Small intestine (tissue), 7 donors: ENCODE measurements at regions not wholly inside any gene's neighbourhood (a gene's known extent, or its start where the extent isn't known, plus 50 kb on each side); places are given as distances from the start of the nearest gene placed in this dataset.
"Not testable (repeated sequence)": the region's sequence is repeated elsewhere in the genome, so short reads cannot be mapped to it uniquely, and the experiment has no call there.

ENCODE experiments used
- DNase-seq, 2 donors: peaks; one replicate each; pipeline versions ENCODE4 v3.0.0 to v3.0.0-alpha.2; 2013
- FAIRE-seq: peaks from 2 replicates; lab custom pipeline; 2012; peaks lifted over from hg19 to GRCh38; lab: Jason Lieb, UNC
- H3K27ac ChIP-seq, 3 donors: one replicate each; pipeline ENCODE4 v1.5.1; 2013; ENCODE audit warnings: low read length in 2 of 3, mild to moderate bottlenecking in 2 of 3, control low read depth in 1 of 3, inconsistent platforms in 1 of 3, low read depth in 1 of 3, moderate library complexity in 1 of 3
- H3K27me3 ChIP-seq, 3 donors: one replicate each; pipeline ENCODE4 v1.6.1; 2013; ENCODE audit warnings: low read length in 3 of 3, inconsistent platforms in 1 of 3; ENCODE audit not compliant: control insufficient read depth in 3 of 3, insufficient read depth in 3 of 3
- H3K36me3 ChIP-seq, 3 donors: one replicate each; pipeline ENCODE4 v1.6.1; 2013; ENCODE audit warnings: low read length in 3 of 3, inconsistent platforms in 1 of 3, low read depth in 1 of 3, mild to moderate bottlenecking in 1 of 3, moderate library complexity in 1 of 3; ENCODE audit not compliant: control insufficient read depth in 3 of 3, insufficient read depth in 2 of 3
- H3K4me1 ChIP-seq, 3 donors: one replicate each; pipeline ENCODE4 v1.6.1; 2013; ENCODE audit warnings: low read length in 2 of 3, inconsistent platforms in 1 of 3, low read depth in 1 of 3, mild to moderate bottlenecking in 1 of 3, moderate library complexity in 1 of 3; ENCODE audit not compliant: control insufficient read depth in 3 of 3, insufficient read depth in 2 of 3
- H3K4me3 ChIP-seq, 3 donors: one replicate each; pipeline ENCODE4 v1.5.1; 2013; ENCODE audit warnings: low read length in 3 of 3, control low read depth in 1 of 3, inconsistent platforms in 1 of 3, low read depth in 1 of 3, mild to moderate bottlenecking in 1 of 3, moderate library complexity in 1 of 3
- H3K9me3 ChIP-seq, 2 donors: one replicate each; pipeline ENCODE4 v1.6.1; 2013; ENCODE audit warnings: low read depth in 1 of 2, low read length in 1 of 2; ENCODE audit not compliant: control insufficient read depth in 2 of 2, insufficient read depth in 1 of 2
- WGBS, 3 donors: extraction: QIAGEN DNeasy Blood & Tissue Kit; methylation state at CpG; one replicate each; pipeline ENCODE4 v1.1.7; 2013; 5-methylcytosine and 5-hydroxymethylcytosine counted together
- donor health status: healthy with polysubstance abuse.
- donor health status: control.
- donor health status: control.
- donor health status: Bipolar disorder and iron deficiency.
- donor health status: healthy.

GRCh38 chr21:13923175-13923574 is 287.6 kb downstream of the LIPI start:
- not testable (repeated sequence) for H3K4me1 ChIP-seq, H3K27me3 ChIP-seq, H3K4me3 ChIP-seq, FAIRE-seq, H3K27ac ChIP-seq, DNase-seq, H3K9me3 ChIP-seq, H3K36me3 ChIP-seq
- WGBS, 3 donors, result 58 to 91% (median 73%) methylated on average over 1 of the region's 1 CpG

GRCh38 chr21:13921455-13921854 is 289.3 kb downstream of the LIPI start:
- 55 to 79% (median 75%) methylated on average over 1 of the region's 1 CpG for WGBS, 3 donors
- H3K4me3 ChIP-seq, H3K27me3 ChIP-seq, H3K4me1 ChIP-seq, H3K27ac ChIP-seq, H3K36me3 ChIP-seq, H3K9me3 ChIP-seq, FAIRE-seq, DNase-seq: not testable (repeated sequence)

- WGBS, 3 donors, result 53 to 66% (median 64%) methylated on average over 4 to 9 of the region's 10 CpGs
- DNase-seq, H3K27ac ChIP-seq, H3K36me3 ChIP-seq, H3K27me3 ChIP-seq, H3K4me1 ChIP-seq, H3K4me3 ChIP-seq, FAIRE-seq: not testable (repeated sequence)
- H3K9me3 ChIP-seq, result peaks cover 0 to 13% of the 10 kb centered on the region in 2 donors
Observed at GRCh38 chr21:13907385-13907784, 297.8 kb downstream of the POTED start.

- not testable (repeated sequence) for H3K27ac ChIP-seq, DNase-seq, H3K4me3 ChIP-seq, H3K36me3 ChIP-seq, H3K4me1 ChIP-seq, H3K27me3 ChIP-seq, FAIRE-seq
- peaks cover 1 to 26% of the 10 kb centered on the region in 2 donors for H3K9me3 ChIP-seq
- 68 to 81% (median 80%) methylated on average over 4 of the region's 4 CpGs for WGBS, 3 donors
Observed at GRCh38 chr21:13896596-13897247, 287.1 kb downstream of the POTED start.

GRCh38 chr21:13893617-13894016 is 284.0 kb downstream of the POTED start:
- not testable (repeated sequence) for DNase-seq, H3K4me1 ChIP-seq, H3K4me3 ChIP-seq, H3K36me3 ChIP-seq, H3K27me3 ChIP-seq, H3K27ac ChIP-seq, FAIRE-seq
- WGBS, 3 donors, result 21 to 35% (median 29%) methylated on average over 2 of the region's 2 CpGs
- peaks cover 1 to 28% of the 10 kb centered on the region in 2 donors for H3K9me3 ChIP-seq

GRCh38 chr21:13893025-13893424 is 283.4 kb downstream of the POTED start:
- not testable (repeated sequence) for H3K27me3 ChIP-seq, DNase-seq, H3K4me1 ChIP-seq, FAIRE-seq, H3K4me3 ChIP-seq, H3K36me3 ChIP-seq, H3K27ac ChIP-seq
- peaks cover 1 to 28% of the 10 kb centered on the region in 2 donors for H3K9me3 ChIP-seq
- WGBS, 3 donors, result 56 to 72% (median 62%) methylated on average over 4 of the region's 4 CpGs

GRCh38 chr21:13892146-13892751 is 282.7 kb downstream of the POTED start:
- not testable (repeated sequence) for DNase-seq, FAIRE-seq, H3K27me3 ChIP-seq, H3K4me3 ChIP-seq, H3K36me3 ChIP-seq, H3K4me1 ChIP-seq, H3K27ac ChIP-seq
- 65 to 78% (median 70%) methylated on average over 4 of the region's 4 CpGs for WGBS, 3 donors
- H3K9me3 ChIP-seq, result peaks cover 1 to 28% of the 10 kb centered on the region in 2 donors

- H3K4me3 ChIP-seq, H3K36me3 ChIP-seq, FAIRE-seq, H3K27me3 ChIP-seq, H3K27ac ChIP-seq, H3K4me1 ChIP-seq, DNase-seq: not testable (repeated sequence)
- WGBS, 3 donors, result 67 to 73% (median 71%) methylated on average over 7 of the region's 7 CpGs
- peaks cover 0 to 20% of the 10 kb centered on the region in 2 donors for H3K9me3 ChIP-seq
Observed at GRCh38 chr21:13889176-13889575, 279.6 kb downstream of the POTED start.
